ENCODE measurements at regions not wholly inside any gene's neighbourhood (a gene's known extent, or its start where the extent isn't known, plus 50 kb on each side); places are given as distances from the start of the nearest gene placed in this dataset.

DNA sequence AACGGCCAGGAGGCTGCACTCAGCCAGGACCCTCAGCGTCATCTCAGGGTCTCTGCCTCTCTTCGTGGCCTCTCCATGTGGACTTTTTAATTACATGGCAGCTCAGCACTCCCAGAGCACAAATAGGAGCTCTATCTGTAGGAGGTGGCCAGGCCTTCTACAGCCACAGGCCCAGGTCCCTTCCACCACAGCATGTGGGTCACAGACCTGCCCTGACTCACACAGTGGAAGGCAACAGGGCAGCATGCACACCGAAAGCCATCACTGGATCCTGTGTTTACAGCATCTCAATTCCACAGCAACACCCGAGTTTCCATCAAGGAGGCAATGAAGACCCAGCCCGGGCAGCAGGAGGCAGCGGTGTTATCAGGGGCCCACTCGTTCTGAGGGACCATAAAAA, 65.8 kb upstream of the CD93 start:
- intact Hi-C loops (cut with micrococcal nuclease) = no loop called here
- Mint-ChIP-seq H3K4me1 (ENCODE audit: low read depth) (peaks cover 10% of the 10 kb centered on the region), H3K27ac (no peak overlapping the region), H3K9me3 (no peaks in the 10 kb centered on the region), H3K36me3 (ENCODE audit: low read depth) (no peaks in the 10 kb centered on the region), H3K4me3 (no peak overlapping the region), H3K27me3 (no peaks in the 10 kb centered on the region)
- no peak for DNase-seq
- ATAC-seq = no peak
- POLR2A ChIA-PET = no interaction called here
- CTCF ChIA-PET = no interaction called here
- TF ChIP-seq, protein P1, sequence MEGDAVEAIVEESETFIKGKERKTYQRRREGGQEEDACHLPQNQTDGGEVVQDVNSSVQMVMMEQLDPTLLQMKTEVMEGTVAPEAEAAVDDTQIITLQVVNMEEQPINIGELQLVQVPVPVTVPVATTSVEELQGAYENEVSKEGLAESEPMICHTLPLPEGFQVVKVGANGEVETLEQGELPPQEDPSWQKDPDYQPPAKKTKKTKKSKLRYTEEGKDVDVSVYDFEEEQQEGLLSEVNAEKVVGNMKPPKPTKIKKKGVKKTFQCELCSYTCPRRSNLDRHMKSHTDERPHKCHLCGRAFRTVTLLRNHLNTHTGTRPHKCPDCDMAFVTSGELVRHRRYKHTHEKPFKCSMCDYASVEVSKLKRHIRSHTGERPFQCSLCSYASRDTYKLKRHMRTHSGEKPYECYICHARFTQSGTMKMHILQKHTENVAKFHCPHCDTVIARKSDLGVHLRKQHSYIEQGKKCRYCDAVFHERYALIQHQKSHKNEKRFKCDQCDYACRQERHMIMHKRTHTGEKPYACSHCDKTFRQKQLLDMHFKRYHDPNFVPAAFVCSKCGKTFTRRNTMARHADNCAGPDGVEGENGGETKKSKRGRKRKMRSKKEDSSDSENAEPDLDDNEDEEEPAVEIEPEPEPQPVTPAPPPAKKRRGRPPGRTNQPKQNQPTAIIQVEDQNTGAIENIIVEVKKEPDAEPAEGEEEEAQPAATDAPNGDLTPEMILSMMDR (IDR thresholded peaks at IDR 0.05) = no peak

GRCh38 chr20:23151008-23151703, 65.0 kb upstream of the CD93 start:
- ATAC-seq (no peak), DNase-seq (no peak)
- H3K4me1 Mint-ChIP-seq (ENCODE audit: low read depth) = peaks cover 10% of the 10 kb centered on the region
- ChIA-PET POLR2A (no interaction called here), CTCF (no interaction called here)
- intact Hi-C loops (cut with micrococcal nuclease) = no loop called here
- H3K9me3 Mint-ChIP-seq = no peaks in the 10 kb centered on the region
- no peak overlapping the region for H3K27ac Mint-ChIP-seq
- no peak overlapping the region for H3K4me3 Mint-ChIP-seq
- TF ChIP-seq, protein P1 (IDR thresholded peaks at IDR 0.05) = no peak
- no peaks in the 10 kb centered on the region for H3K27me3 Mint-ChIP-seq
- no peaks in the 10 kb centered on the region for H3K36me3 Mint-ChIP-seq (ENCODE audit: low read depth)

DNA sequence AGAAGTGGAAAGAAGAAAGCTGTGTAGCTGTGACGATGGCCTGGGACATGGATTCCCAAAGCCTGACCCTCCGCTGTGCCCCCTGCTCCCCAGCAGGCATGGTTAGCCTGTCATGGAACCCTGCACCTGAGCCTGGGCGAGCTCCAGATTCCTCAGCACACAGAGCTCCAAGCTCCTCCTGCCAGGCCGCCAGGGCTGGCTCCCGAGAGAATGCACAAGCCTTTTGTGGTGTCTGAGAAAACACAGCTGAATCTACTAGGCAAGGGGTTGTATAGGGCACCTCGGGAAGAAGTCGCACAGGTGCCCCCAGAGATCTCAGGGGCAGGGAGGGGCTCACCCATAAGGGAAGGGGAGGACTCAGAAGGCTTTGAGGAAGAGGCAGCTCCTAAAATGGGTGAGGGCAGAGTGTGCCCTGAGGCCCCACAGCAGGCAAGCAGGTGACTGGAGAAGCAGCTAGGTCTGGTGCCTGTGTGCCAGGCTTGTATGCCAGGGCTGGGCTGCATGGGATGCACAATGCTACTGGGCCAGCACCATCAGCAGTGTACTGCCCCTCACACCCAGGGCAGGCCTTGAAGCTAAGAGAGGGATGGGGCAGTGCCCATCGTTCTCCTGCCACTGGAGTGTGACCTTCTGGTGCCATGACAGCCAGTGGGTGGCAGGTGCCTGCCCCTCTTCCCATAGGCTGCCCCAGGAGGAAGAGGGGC, 64.3 kb upstream of the CD93 start:
- TF ChIP-seq, protein P1 (IDR thresholded peaks at IDR 0.05) = no peak
- DNase-seq (no peak), ATAC-seq (no peak)
- Mint-ChIP-seq H3K4me1 (ENCODE audit: low read depth) (peaks cover 10% of the 10 kb centered on the region), H3K4me3 (no peak overlapping the region), H3K9me3 (no peaks in the 10 kb centered on the region), H3K27ac (no peak overlapping the region), H3K27me3 (no peaks in the 10 kb centered on the region), H3K36me3 (ENCODE audit: low read depth) (no peaks in the 10 kb centered on the region)
- CTCF ChIA-PET = no interaction called here
- POLR2A ChIA-PET = interaction anchor here (0.7 kb wide), 1 partner anchor 200 kb away, joined by 3 read pairs; the partner anchor contains the start of gene NXT1
- intact Hi-C loops (cut with micrococcal nuclease) = no loop called here

DNA sequence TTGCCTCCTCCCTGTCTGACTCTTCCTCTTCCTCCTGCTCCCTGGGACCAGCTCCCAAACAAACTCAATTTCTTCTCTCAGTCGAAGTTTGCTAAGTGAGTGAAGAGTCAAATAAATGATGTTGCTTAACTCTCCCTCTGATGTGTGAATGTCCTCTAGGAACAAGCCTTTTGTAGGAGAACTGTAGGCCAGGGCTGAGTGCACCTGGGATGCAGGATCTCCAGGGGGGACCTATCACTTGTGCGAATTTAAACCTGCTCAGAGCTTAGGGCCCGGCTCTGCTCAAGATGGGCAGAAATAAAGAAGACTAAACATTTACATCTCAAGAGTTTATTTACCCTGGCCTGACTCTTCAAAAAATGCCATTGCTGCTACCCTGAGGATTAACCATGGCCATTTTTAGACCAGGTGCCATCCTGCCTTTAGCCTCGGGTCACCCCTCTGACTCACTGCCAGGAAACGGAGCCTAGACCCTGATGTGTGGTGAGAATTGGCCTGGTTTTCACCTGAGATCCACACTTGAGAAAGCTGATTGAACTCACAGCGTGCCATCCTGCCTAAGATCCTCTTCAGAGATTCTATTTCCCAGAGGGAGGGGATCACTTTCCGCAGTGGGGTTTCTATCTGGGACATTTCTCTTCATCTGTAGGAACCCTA, 63.6 kb upstream of the CD93 start:
- Mint-ChIP-seq H3K9me3 (no peaks in the 10 kb centered on the region), H3K36me3 (ENCODE audit: low read depth) (no peaks in the 10 kb centered on the region), H3K27me3 (no peaks in the 10 kb centered on the region), H3K27ac (no peak overlapping the region), H3K4me1 (ENCODE audit: low read depth) (peaks cover 8% of the 10 kb centered on the region), H3K4me3 (no peak overlapping the region)
- DNase-seq (no peak), ATAC-seq (no peak)
- TF ChIP-seq, protein P1 (IDR thresholded peaks at IDR 0.05) = no peak
- ChIA-PET CTCF (no interaction called here), POLR2A (interaction anchor here (0.7 kb wide), 1 partner anchor 200 kb away, joined by 3 read pairs; the partner anchor contains the start of gene NXT1)
- intact Hi-C loops (cut with micrococcal nuclease) = no loop called here

Data from activated CD8-positive, alpha-beta T cell treated with anti-CD3 and anti-CD28 coated beads for 36 hours (primary cell).